Retina (tissue), 1 donor: ENCODE measurements at regions not wholly inside any gene's neighbourhood (a gene's known extent, or its start where the extent isn't known, plus 50 kb on each side); places are given as distances from the start of the nearest gene placed in this dataset.
A peak's percentile ranks its signal among the peaks of the same experiment; 100 is the strongest.

Experiments
- DNase-seq: peaks from one replicate; pipeline ENCODE4 v3.0.0-alpha.2; 2016

DNA sequence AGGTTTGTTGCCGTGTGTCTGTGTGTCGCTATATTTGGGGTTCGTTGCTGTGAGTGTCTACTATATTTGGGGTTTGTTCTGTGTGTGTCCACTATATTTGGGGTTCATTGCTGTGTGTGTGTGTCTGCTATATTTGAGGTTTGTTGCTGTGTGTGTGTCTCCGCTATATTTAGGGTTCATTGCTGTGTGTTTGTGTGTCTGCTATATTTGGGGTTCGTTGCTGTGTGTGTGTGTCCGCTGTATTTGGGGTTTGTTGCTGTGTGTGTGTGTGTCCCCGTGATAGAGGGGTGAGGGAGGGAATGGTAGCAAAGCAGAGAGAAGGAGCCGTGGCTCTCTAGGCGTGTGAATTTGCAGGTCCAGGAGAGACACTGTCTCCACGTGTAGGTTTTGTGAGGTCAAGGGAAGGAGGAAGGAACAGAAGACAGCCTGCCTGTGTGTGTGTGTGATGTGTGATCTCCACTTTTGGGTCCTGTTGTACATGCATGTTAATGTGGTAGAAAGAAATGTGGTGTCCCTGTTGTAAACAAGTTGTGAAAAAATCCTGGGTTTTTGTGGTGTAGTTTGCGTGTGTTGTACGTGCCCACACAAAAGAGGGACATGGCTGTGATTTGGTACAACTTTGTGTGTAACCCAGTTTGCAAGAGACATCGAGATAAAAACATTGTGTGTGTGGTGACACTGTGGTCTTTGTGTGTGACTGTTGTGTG lies 56.3 kb upstream of the ECE1 start:
- no peak for DNase-seq

DNA sequence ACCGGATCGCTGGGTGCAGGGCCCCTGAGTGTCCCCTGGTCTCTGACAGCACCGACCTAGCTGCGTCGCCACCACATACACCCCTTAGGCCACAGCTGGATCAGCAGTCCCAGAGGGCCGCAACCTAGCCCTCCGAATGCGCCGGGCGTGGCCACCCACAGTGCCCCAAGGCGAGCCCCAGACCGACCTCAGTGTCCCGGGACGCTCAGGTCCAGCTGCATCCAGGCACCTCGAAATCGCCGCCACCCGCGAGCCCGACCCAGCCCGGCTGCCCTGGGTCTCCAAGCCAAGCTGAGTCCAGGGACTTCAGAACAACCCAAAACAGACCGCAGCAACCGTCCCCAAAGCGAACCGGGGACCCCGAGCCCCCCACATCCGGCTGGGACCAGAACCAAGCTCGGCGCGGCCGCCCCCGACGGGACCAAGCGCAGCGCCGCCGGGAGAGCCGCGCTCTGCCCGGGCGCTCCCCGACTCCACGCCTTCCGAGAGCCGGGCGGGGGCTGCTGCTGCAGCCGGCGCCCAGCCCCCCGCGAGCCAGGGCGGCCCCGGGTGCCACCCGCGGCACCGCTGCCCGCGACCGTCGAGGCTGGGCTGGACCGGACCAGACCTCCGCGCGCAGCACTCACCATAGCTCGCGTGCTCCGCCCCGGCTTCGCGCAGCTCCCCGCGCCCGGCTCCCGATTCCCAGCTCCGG lies 54.6 kb upstream of the ECE1 start:
- peak; percentile 81 for DNase-seq

DNA sequence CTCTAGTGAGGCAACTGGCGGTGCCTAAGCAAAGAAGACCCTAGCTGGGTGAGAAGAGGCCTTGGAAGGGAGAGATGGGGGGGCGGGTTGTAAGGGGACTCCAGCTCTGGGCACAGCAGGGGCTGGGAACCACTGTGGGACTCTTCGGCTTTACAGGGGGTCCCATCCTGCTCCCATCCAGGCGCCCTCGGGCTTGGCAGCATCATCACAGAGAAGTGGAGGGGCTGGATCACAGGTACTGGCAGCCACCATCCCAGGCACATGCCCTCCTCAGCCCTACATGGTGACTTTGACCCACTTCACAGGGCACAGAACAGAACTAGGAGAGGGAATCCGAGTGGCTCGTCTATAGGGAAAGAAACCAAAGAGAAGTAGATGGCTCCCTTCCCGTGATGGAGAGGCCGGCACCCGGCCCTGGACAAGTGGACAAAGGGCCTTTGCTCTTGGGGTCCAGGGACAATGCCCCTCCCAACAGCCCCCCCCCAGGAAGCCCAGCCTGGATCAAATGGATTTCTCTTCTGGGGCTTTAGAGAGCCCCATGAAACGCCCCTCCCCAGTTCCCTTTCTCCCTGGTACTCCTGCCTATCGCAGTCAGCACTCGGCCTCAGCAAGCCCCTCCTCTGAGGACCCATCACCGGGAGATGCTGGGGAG lies 54.0 kb upstream of the ECE1 start:
- no peak for DNase-seq

DNA sequence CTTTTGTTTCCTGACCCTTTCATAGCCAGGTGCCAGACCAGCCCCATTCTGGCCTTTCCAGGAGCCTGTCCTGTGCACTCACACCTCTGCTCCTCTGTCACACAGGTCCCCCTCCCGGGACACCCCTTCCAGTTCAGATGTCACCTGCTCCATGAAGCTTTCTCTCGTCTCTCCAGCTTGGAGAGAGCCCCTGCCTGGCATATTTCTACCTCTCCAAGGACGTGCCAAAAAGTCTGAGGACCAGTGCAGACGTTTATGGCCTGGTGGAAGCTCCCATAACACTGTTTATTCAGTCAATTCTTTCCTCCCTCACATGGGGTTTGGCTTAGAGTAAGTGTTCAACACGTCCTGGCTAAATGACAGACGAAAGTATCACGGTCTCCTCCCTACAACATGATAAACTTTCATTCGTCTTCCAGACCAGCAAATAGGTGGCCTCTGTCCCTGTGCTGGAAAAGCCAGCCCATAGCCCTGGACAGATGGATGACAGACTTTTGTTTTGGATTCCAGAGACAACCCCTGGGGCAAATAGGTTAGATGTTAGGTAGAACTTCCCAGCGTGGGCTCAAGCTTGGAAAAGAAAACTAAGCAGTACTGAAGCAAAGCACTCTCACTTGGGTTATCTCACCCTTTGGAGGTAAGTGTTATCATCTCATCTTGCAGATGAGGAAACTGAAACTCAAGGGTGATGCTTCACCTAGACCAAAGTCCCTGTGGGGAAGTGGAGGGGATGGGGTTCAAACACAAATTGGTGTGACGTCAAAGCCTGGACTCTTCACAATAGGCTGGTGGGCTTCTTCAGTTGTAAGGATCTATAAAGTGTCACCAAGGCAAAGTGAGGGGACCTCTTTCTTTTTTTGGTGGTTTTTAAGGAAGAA lies 52.9 kb upstream of the ECE1 start:
- DNase-seq = no peak

DNA sequence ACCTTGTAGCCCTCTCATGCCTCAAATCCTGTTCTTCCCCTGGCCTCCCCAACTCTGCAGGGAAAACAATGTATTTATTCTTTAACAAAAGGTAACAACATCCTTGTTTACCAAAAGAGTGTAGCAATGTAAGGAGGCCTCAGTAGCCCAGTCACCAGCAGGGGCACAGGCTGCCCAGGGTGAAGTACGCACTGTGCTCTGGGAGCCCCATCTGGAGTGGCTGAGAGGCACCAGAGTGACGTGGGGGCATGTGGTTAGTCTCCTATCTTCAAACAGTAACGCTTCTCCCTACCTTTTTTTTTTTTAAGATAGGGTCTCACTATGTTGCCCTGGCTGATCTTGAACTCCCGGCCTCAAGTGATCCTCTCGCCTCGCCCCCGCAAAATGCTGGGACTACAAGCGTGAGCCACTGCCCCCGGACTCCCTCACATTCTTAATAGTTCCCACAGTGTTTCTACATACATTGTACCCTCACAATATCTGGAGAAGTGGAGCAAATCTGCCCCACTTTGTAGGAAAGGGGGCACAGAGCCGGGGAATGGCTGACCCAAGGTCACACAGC lies 51.3 kb upstream of the ECE1 start:
- no peak for DNase-seq

DNA sequence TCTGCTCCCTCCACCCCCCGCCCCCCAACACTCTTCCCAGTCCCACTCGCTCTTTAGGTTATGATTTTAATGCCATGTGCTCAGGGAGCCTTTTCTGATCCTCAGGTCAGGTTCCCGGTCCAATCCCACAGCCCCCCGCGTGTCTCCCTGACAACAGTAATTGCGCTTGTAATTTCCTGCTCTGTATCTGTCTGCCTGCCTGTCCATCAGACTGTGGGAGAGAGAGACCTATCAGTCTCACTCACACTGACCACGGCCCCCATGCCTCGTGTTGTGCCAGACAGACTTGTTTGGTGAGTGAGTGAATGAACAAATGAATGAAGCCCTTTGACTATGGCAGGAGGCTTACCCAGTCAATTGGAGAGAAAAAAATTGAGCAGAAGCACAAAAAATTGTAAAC lies 50.8 kb upstream of the ECE1 start:
- no peak for DNase-seq

DNA sequence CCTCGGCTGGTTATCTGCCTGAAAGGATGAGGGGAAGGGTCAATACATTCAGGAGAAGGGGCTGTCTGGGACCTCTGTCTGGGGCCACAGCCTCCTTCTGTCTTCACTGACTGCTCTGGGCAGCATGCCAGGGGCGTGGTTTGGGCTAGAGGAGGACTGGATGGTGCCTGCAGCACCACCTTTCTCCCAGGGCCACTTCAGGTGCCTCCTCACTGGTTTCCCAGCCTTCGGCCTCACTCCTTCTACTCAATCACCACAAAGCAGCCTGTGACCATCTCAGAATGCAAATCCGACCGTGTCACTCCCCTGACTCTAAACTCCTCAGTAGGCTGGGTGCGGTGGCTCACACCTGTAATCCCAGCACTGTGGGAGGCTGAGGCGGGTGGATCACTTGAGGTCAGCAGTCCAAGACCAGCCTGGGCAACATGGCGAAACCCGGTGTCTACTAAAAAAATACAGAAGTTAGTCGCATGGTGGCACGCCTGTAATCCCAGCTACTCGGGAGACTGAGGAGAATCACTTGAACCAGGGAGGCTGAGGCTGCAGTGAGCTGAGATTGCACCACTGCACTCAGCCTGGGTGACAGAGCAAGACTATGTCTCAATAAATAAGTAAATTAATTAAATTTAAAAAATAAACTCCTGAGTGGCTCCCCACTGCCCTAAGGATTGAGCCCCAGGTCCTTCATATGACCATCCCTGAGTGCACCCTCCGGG lies 50.1 kb upstream of the ECE1 start:
- DNase-seq = no peak
